ENCODE measurements at regions not wholly inside any gene's neighbourhood (a gene's known extent, or its start where the extent isn't known, plus 50 kb on each side); places are given as distances from the start of the nearest gene placed in this dataset.

GRCh38 chr7:116097365-116098009, 66.9 kb upstream of the TFEC start:
- no peaks in the 10 kb centered on the region for H3K27me3 ChIP-seq (ENCODE audit: insufficient read depth, insufficient read length)
- no peaks in the 10 kb centered on the region for H3K4me1 ChIP-seq (ENCODE audit: insufficient read depth, insufficient read length)
- no peaks in the 10 kb centered on the region for H3K9me3 ChIP-seq (ENCODE audit: insufficient read depth, low read length)
- H3K9ac ChIP-seq (ENCODE audit: insufficient read length, low read depth) = no peak overlapping the region
- H3K4me3 ChIP-seq (ENCODE audit: insufficient read length, low read depth) = no peak overlapping the region
- no peaks in the 10 kb centered on the region for H3K36me3 ChIP-seq (ENCODE audit: insufficient read depth, insufficient read length, low read length)
- no peak for DNase-seq (ENCODE audit: low read depth, low spot score)
- TF ChIP-seq YY1 (IDR thresholded peaks at IDR 0.05; ENCODE audit: insufficient read depth, insufficient read length) = no peak
- TF ChIP-seq SUZ12 (IDR thresholded peaks at IDR 0.05; ENCODE audit: extremely low read depth, insufficient read depth, insufficient read length) = no peak
- TF ChIP-seq ZNF274 (IDR thresholded peaks at IDR 0.05; ENCODE audit: low read depth, low read length) = no peak

DNA sequence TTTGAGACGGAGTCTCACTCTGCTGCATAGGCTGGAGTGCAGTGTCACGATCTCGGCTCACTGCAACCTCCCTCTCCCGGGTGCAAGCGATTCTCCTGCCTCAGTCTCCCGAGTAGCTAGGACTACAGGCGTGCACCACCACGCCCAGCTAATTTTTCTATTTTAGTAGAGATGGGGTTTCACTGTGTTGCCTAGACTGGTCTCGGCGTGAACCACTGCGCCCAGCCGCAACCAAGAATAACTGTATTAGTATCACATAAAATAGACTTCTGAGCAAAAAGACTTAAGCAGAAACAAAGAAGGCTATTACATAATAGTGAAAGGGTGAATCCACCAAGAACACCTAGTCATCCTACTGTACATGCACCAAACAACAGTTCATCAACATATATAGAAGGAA, 67.6 kb upstream of the TFEC start:
- H3K4me3 ChIP-seq (ENCODE audit: insufficient read length, low read depth) = no peak overlapping the region
- H3K4me1 ChIP-seq (ENCODE audit: insufficient read depth, insufficient read length) = no peaks in the 10 kb centered on the region
- no peaks in the 10 kb centered on the region for H3K9me3 ChIP-seq (ENCODE audit: insufficient read depth, low read length)
- TF ChIP-seq ZNF274 (IDR thresholded peaks at IDR 0.05; ENCODE audit: low read depth, low read length) (no peak), YY1 (IDR thresholded peaks at IDR 0.05; ENCODE audit: insufficient read depth, insufficient read length) (no peak), SUZ12 (IDR thresholded peaks at IDR 0.05; ENCODE audit: extremely low read depth, insufficient read depth, insufficient read length) (no peak)
- no peaks in the 10 kb centered on the region for H3K27me3 ChIP-seq (ENCODE audit: insufficient read depth, insufficient read length)
- H3K9ac ChIP-seq (ENCODE audit: insufficient read length, low read depth) = no peak overlapping the region
- no peaks in the 10 kb centered on the region for H3K36me3 ChIP-seq (ENCODE audit: insufficient read depth, insufficient read length, low read length)
- no peak for DNase-seq (ENCODE audit: low read depth, low spot score)

DNA sequence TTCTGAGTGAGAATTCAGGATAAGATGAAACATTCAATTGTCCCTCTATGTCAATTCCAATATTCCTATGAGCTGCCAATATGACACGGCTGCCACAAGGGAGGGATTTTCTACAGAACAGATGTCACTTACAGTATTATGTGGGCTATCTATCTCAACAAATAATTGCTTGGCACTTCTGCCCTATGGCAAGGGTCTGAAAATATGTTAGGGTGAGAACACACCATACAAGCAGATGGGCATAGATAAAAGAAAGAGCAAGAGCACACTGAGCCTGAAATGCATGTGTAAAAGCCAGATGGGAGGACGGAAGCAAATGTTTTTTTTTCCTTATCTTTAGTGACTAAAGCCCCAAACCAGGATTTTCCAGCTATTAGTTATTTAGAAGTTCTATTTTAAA, 70.1 kb upstream of the TFEC start:
- DNase-seq (ENCODE audit: low read depth, low spot score) = no peak
- TF ChIP-seq YY1 (IDR thresholded peaks at IDR 0.05; ENCODE audit: insufficient read depth, insufficient read length) (no peak), SUZ12 (IDR thresholded peaks at IDR 0.05; ENCODE audit: extremely low read depth, insufficient read depth, insufficient read length) (no peak), ZNF274 (IDR thresholded peaks at IDR 0.05; ENCODE audit: low read depth, low read length) (no peak)
- H3K4me1 ChIP-seq (ENCODE audit: insufficient read depth, insufficient read length) = no peaks in the 10 kb centered on the region
- H3K9me3 ChIP-seq (ENCODE audit: insufficient read depth, low read length) = no peaks in the 10 kb centered on the region
- H3K9ac ChIP-seq (ENCODE audit: insufficient read length, low read depth) = no peak overlapping the region
- H3K36me3 ChIP-seq (ENCODE audit: insufficient read depth, insufficient read length, low read length) = no peaks in the 10 kb centered on the region
- H3K27me3 ChIP-seq (ENCODE audit: insufficient read depth, insufficient read length) = no peaks in the 10 kb centered on the region
- no peak overlapping the region for H3K4me3 ChIP-seq (ENCODE audit: insufficient read length, low read depth)

DNA sequence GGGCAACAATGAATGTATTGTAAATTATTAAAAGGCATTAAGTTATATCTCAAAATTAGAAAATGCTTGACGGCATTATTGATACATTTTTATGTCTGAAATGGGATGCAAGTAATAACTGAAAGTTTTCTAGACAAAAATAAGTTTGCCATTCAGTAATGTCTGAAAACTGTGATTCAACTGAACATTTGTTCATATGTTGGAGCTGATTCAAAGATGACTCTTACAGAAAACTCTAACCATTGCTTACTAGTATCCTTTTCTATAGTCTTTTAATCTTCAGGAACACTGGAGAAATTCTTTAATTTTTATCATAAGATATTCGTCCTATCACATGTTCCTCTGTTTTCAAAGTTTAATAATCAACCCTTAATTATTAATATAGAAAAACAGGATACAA, 71.1 kb upstream of the TFEC start:
- DNase-seq (ENCODE audit: low read depth, low spot score) = no peak
- TF ChIP-seq ZNF274 (IDR thresholded peaks at IDR 0.05; ENCODE audit: low read depth, low read length) (no peak), SUZ12 (IDR thresholded peaks at IDR 0.05; ENCODE audit: extremely low read depth, insufficient read depth, insufficient read length) (no peak), YY1 (IDR thresholded peaks at IDR 0.05; ENCODE audit: insufficient read depth, insufficient read length) (no peak)
- no peaks in the 10 kb centered on the region for H3K36me3 ChIP-seq (ENCODE audit: insufficient read depth, insufficient read length, low read length)
- no peaks in the 10 kb centered on the region for H3K27me3 ChIP-seq (ENCODE audit: insufficient read depth, insufficient read length)
- H3K9ac ChIP-seq (ENCODE audit: insufficient read length, low read depth) = no peak overlapping the region
- no peaks in the 10 kb centered on the region for H3K9me3 ChIP-seq (ENCODE audit: insufficient read depth, low read length)
- no peak overlapping the region for H3K4me3 ChIP-seq (ENCODE audit: insufficient read length, low read depth)
- no peaks in the 10 kb centered on the region for H3K4me1 ChIP-seq (ENCODE audit: insufficient read depth, insufficient read length)

GRCh38 chr7:116111475-116111874, 80.9 kb upstream of the TFEC start:
- DNase-seq (ENCODE audit: low read depth, low spot score) = no peak
- Histone ChIP-seq H3K36me3 (ENCODE audit: insufficient read depth, insufficient read length, low read length) (no peaks in the 10 kb centered on the region), H3K4me3 (ENCODE audit: insufficient read length, low read depth) (no peak overlapping the region), H3K4me1 (ENCODE audit: insufficient read depth, insufficient read length) (no peaks in the 10 kb centered on the region), H3K9ac (ENCODE audit: insufficient read length, low read depth) (no peak overlapping the region), H3K9me3 (ENCODE audit: insufficient read depth, low read length) (no peaks in the 10 kb centered on the region), H3K27me3 (ENCODE audit: insufficient read depth, insufficient read length) (no peaks in the 10 kb centered on the region)
- TF ChIP-seq SUZ12 (IDR thresholded peaks at IDR 0.05; ENCODE audit: extremely low read depth, insufficient read depth, insufficient read length) (no peak), ZNF274 (IDR thresholded peaks at IDR 0.05; ENCODE audit: low read depth, low read length) (no peak), YY1 (IDR thresholded peaks at IDR 0.05; ENCODE audit: insufficient read depth, insufficient read length) (no peak)

- no peak for DNase-seq (ENCODE audit: low read depth, low spot score)
- no peak overlapping the region for H3K9ac ChIP-seq (ENCODE audit: insufficient read length, low read depth)
- no peaks in the 10 kb centered on the region for H3K9me3 ChIP-seq (ENCODE audit: insufficient read depth, low read length)
- H3K27me3 ChIP-seq (ENCODE audit: insufficient read depth, insufficient read length) = no peaks in the 10 kb centered on the region
- H3K4me1 ChIP-seq (ENCODE audit: insufficient read depth, insufficient read length) = no peaks in the 10 kb centered on the region
- H3K4me3 ChIP-seq (ENCODE audit: insufficient read length, low read depth) = no peak overlapping the region
- no peaks in the 10 kb centered on the region for H3K36me3 ChIP-seq (ENCODE audit: insufficient read depth, insufficient read length, low read length)
- TF ChIP-seq ZNF274 (IDR thresholded peaks at IDR 0.05; ENCODE audit: low read depth, low read length) = no peak
- no peak for TF ChIP-seq SUZ12 (IDR thresholded peaks at IDR 0.05; ENCODE audit: extremely low read depth, insufficient read depth, insufficient read length)
- no peak for TF ChIP-seq YY1 (IDR thresholded peaks at IDR 0.05; ENCODE audit: insufficient read depth, insufficient read length)
Measured at GRCh38 chr7:116113310-116113709, 82.7 kb upstream of the TFEC start.

DNA sequence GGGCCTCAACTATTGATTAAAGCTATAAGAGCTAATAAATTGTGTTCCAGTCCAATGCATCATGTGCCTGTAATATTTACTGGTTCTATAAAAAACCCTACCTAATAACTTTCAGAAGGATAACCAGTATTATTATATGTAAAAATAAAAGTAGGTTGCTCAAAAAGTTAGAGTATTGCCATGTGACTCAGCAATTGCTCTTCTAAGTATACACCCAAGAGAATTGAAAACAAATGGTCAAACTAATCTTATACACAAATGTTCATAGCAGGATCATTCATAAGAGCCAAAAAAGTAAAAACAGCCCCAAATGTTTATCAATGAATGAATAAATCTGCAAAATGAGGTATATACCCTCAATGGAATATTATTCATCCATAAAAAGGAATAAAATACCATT, 89.5 kb upstream of the TES start:
- H3K4me1 ChIP-seq (ENCODE audit: insufficient read depth, insufficient read length) = no peaks in the 10 kb centered on the region
- no peak overlapping the region for H3K4me3 ChIP-seq (ENCODE audit: insufficient read length, low read depth)
- no peaks in the 10 kb centered on the region for H3K36me3 ChIP-seq (ENCODE audit: insufficient read depth, insufficient read length, low read length)
- DNase-seq (ENCODE audit: low read depth, low spot score) = no peak
- H3K9ac ChIP-seq (ENCODE audit: insufficient read length, low read depth) = no peak overlapping the region
- no peaks in the 10 kb centered on the region for H3K9me3 ChIP-seq (ENCODE audit: insufficient read depth, low read length)
- TF ChIP-seq SUZ12 (IDR thresholded peaks at IDR 0.05; ENCODE audit: extremely low read depth, insufficient read depth, insufficient read length) (no peak), YY1 (IDR thresholded peaks at IDR 0.05; ENCODE audit: insufficient read depth, insufficient read length) (no peak), ZNF274 (IDR thresholded peaks at IDR 0.05; ENCODE audit: low read depth, low read length) (no peak)
- no peaks in the 10 kb centered on the region for H3K27me3 ChIP-seq (ENCODE audit: insufficient read depth, insufficient read length)

Measured in NT2/D1 (cell line).